ENCODE measurements at regions not wholly inside any gene's neighbourhood (a gene's known extent, or its start where the extent isn't known, plus 50 kb on each side); places are given as distances from the start of the nearest gene placed in this dataset.

DNA sequence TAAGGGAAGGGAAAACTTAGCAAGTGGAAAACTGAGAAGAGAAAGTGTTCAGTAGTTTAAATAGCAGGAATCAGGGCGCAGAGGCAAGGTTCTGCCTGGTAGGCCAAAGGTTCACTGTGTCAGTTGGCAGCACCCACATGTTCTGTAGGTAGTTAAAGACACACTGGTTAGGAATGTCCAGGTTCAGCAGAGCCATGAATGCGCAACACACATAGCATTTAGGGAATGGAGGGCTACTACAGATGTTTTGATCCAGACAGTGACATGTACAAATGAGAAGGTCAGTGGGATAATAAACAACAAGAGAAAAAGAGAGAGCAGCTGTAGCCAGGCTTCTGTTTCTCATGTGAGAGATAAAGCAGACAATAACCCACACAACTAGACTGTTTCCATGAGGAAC, 56.2 kb upstream of the ARHGAP42 start:
- no peak for FAIRE-seq

GRCh38 chr11:100631316-100631715, 55.8 kb upstream of the ARHGAP42 start:
- DNase-seq (ENCODE audit: extremely low spot score, insufficient read length, low read depth), result no peak
- no peak for FAIRE-seq

More for the DNA sequence above, 56.2 kb upstream of the ARHGAP42 start:
- DNase-seq (ENCODE audit: extremely low spot score, insufficient read length, low read depth), result no peak

- FAIRE-seq, result no peak
Measured at GRCh38 chr11:100632941-100633452, 54.1 kb upstream of the ARHGAP42 start.

DNA sequence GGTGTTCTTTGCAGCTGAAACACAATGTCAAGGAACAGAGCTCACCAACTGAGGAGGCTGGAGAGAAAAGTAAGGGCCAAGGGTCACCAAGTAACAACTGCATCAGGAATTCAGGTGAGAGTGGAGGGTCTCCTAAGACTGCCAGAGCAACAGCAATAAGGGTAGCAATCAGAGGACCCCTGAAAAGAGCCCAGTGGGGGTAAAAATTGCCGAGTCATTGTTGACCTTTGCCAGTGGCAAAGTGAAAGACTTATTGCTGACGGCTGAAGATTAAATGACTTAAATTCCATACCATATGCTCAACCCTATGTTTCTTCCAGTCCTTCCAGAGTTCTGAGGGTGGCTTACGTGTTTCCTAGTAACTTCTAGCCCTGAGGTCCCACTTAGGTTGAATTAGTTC, 51.9 kb upstream of the ARHGAP42 start:
- no peak for FAIRE-seq
- no peak for DNase-seq (ENCODE audit: extremely low spot score, insufficient read length, low read depth)

More at GRCh38 chr11:100632941-100633452, 54.1 kb upstream of the ARHGAP42 start:
- DNase-seq (ENCODE audit: extremely low spot score, insufficient read length, low read depth), result no peak

DNA sequence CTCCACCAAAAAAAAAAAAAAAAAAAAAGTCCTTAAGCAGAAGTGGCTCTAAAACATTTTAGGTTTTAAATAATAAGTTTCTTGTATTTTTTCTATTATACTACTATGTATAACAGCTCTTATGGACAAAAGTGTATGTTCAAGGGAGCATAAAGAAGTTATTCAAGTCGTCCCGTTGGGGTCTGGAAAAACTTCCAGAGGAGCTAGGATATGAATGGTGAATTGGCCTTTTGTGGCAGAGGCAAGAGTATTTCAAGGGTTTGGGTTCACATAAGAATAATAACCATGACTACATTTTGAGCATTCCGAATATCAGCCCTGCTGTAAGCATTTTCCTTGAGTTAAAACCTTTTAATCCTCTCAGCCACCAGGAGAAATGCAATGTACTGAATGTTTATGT, 50.6 kb upstream of the ARHGAP42 start:
- FAIRE-seq (no peak), DNase-seq (ENCODE audit: extremely low spot score, insufficient read length, low read depth) (no peak)
